ENCODE measurements at regions not wholly inside any gene's neighbourhood (a gene's known extent, or its start where the extent isn't known, plus 50 kb on each side); places are given as distances from the start of the nearest gene placed in this dataset.

DNA sequence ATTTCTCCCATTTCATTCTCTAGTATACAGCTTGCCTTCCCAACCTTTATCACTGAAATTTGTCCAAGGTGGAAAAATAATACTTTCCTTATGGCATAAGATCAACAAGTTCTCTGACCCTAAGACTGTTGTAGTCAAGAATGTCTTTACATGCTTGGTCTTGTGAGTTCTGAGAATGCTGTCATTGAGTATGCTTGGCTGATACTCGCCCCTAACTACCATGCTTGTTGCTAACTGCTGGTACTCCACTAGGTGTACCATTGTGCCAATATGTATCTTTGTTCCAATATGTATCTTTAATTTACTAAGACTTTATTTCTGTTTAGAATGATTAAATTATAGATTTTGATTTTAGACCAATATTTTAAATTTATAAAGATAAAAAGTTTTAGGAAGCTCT lies 796.4 kb downstream of the PCDH7 start:
- H3K4me1 ChIP-seq = no peaks in the 10 kb centered on the region
- WGBS = 88% methylated on average over 1 of the region's 1 CpG
- TF ChIP-seq EP300 (IDR thresholded peaks at IDR 0.05) (no peak), POLR2AphosphoS5 (IDR thresholded peaks at IDR 0.05) (no peak), POLR2A (IDR thresholded peaks at IDR 0.05; ENCODE audit: low read depth) (no peak)
- TF ChIP-seq, protein P1, sequence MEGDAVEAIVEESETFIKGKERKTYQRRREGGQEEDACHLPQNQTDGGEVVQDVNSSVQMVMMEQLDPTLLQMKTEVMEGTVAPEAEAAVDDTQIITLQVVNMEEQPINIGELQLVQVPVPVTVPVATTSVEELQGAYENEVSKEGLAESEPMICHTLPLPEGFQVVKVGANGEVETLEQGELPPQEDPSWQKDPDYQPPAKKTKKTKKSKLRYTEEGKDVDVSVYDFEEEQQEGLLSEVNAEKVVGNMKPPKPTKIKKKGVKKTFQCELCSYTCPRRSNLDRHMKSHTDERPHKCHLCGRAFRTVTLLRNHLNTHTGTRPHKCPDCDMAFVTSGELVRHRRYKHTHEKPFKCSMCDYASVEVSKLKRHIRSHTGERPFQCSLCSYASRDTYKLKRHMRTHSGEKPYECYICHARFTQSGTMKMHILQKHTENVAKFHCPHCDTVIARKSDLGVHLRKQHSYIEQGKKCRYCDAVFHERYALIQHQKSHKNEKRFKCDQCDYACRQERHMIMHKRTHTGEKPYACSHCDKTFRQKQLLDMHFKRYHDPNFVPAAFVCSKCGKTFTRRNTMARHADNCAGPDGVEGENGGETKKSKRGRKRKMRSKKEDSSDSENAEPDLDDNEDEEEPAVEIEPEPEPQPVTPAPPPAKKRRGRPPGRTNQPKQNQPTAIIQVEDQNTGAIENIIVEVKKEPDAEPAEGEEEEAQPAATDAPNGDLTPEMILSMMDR (IDR thresholded peaks at IDR 0.05) = no peak
- DNase-seq (ENCODE audit: extremely low spot score) = no peak
- H3K27ac ChIP-seq (replicated peaks in 1 of 4) = no peak overlapping the region
- H3K36me3 ChIP-seq = no peaks in the 10 kb centered on the region
- no peaks in the 10 kb centered on the region for H3K9me3 ChIP-seq
- intact Hi-C loops (cut with DNase I) = no loop called here
- no peaks in the 10 kb centered on the region for H3K27me3 ChIP-seq
- H3K4me3 ChIP-seq = no peak overlapping the region

DNA sequence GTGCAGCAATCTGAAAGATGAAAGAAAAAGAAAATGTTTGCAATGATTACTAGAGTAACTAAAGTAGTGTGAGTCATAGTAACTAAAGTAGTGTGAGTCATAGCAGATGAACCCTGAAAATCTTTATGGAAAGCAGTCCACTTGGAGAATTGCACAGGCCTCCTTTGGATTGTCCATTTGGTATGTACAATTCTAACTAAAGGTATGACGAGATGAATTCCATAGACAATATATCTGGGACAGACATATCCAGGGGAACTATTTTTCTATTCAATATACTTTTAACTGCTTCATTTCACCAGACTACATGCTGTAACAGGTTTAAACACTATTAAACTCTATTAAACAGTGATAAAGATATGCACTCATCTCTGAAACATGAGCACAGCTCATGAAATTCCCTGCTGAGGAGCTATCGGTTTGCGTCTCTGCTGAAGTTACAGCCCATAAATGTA lies 798.7 kb downstream of the PCDH7 start:
- 87% methylated on average over 3 of the region's 3 CpGs for WGBS

DNA sequence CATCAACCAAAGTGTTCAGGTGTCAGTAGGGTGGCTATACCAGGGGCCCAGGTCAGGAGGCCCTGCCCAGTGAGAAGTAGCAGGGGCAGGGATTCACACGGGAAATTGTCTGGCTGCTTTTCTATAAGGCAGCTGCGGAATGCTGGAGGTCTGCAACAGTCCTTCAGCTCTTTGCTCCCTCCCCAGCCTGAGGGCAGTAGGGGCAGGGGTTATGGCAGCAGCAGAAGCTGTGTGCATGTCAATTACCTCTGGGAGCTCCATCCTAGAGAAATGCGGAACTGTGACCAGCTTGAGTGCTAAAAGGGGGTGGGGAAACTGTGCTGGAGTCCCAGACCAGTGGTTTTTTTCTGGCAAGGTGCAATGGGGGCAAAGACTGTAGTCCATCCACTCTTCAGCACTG lies 810.4 kb downstream of the PCDH7 start:
- no peaks in the 10 kb centered on the region for H3K36me3 ChIP-seq
- H3K27me3 ChIP-seq = no peaks in the 10 kb centered on the region
- DNase-seq (ENCODE audit: extremely low spot score) = no peak
- intact Hi-C loops (cut with DNase I) = no loop called here
- WGBS = 73% methylated on average over 3 of the region's 3 CpGs
- no peak overlapping the region for H3K27ac ChIP-seq (replicated peaks in 1 of 4)
- peaks cover 0 to 11% (median 10%) of the 10 kb centered on the region in 4 donors for H3K9me3 ChIP-seq
- no peak overlapping the region for H3K4me3 ChIP-seq
- TF ChIP-seq POLR2AphosphoS5 (IDR thresholded peaks at IDR 0.05) (no peak), EP300 (IDR thresholded peaks at IDR 0.05) (no peak), POLR2A (IDR thresholded peaks at IDR 0.05; ENCODE audit: low read depth) (no peak)
- TF ChIP-seq, protein P1 (IDR thresholded peaks at IDR 0.05) = no peak
- H3K4me1 ChIP-seq = no peaks in the 10 kb centered on the region

More for the DNA sequence above, 798.7 kb downstream of the PCDH7 start:
- TF ChIP-seq, protein P1 (IDR thresholded peaks at IDR 0.05) = no peak
- TF ChIP-seq POLR2A (IDR thresholded peaks at IDR 0.05; ENCODE audit: low read depth) (no peak), EP300 (IDR thresholded peaks at IDR 0.05) (no peak), POLR2AphosphoS5 (IDR thresholded peaks at IDR 0.05) (no peak)
- DNase-seq (ENCODE audit: extremely low spot score) = no peak
- Histone ChIP-seq H3K4me3 (no peak overlapping the region), H3K4me1 (no peaks in the 10 kb centered on the region), H3K36me3 (no peaks in the 10 kb centered on the region), H3K9me3 (peaks cover 0 to 3% (median 1%) of the 10 kb centered on the region in 4 donors), H3K27ac (replicated peaks in 1 of 4) (no peak overlapping the region), H3K27me3 (no peaks in the 10 kb centered on the region)
- intact Hi-C loops (cut with DNase I) = no loop called here

DNA sequence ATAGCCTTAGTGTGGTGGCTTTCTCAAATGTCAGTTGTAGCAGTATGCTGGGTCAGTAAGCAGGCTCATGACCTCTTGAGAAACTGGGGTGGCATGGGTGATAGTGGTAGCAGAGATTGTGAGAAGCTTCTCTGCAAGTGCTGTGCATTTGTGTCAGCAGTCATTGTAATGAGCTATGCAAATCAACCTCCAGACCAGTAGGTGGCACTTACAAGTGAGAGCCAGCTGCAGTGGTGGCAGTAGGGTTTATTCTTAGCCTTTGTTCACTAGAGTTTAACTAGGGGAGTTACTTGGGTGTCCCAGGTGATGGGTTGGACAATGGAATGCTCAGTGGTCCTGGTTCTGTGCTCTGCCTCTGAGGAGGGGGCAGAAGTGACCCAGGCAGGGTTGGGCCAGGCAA lies 818.7 kb downstream of the PCDH7 start:
- Histone ChIP-seq H3K4me3 (no peak overlapping the region), H3K27ac (replicated peaks in 1 of 4) (no peak overlapping the region), H3K9me3 (peaks cover 0 to under 1% (median 0%) of the 10 kb centered on the region in 4 donors), H3K36me3 (no peaks in the 10 kb centered on the region), H3K27me3 (no peaks in the 10 kb centered on the region), H3K4me1 (no peaks in the 10 kb centered on the region)
- no peak for TF ChIP-seq POLR2AphosphoS5 (IDR thresholded peaks at IDR 0.05)
- no peak for TF ChIP-seq EP300 (IDR thresholded peaks at IDR 0.05)
- TF ChIP-seq, protein P1 (IDR thresholded peaks at IDR 0.05) = no peak
- no peak for TF ChIP-seq POLR2A (IDR thresholded peaks at IDR 0.05; ENCODE audit: low read depth)
- DNase-seq (ENCODE audit: extremely low spot score) = no peak
- intact Hi-C loops (cut with DNase I) = no loop called here
